B cell (primary cell): ENCODE measurements at regions not wholly inside any gene's neighbourhood (a gene's known extent, or its start where the extent isn't known, plus 50 kb on each side); places are given as distances from the start of the nearest gene placed in this dataset.

Experiments
- CTCF ChIP-seq: fragments of 200-600 bp; IDR thresholded peaks from one replicate; pipeline ENCODE4 v1.8.0; 2022; ENCODE audit warnings: antibody characterized with exemption, mild to moderate bottlenecking
- EZH2 ChIP-seq: IDR thresholded peaks from 2 replicates; pipeline ENCODE4 v1.6.1; 2012; ENCODE audit warnings: borderline replicate concordance, low read depth, mild to moderate bottlenecking, moderate library complexity, low read length; ENCODE audit not compliant: insufficient read depth, poor library complexity, severe bottlenecking

- no peak for TF ChIP-seq CTCF
- no peak for TF ChIP-seq EZH2
These were observed 72.7 kb upstream of the SNRK start for GRCh38 chr3:43213631-43214030.
